Colonic mucosa (tissue), 4 donors: ENCODE measurements at regions not wholly inside any gene's neighbourhood (a gene's known extent, or its start where the extent isn't known, plus 50 kb on each side); places are given as distances from the start of the nearest gene placed in this dataset.
"Not testable (repeated sequence)": the region's sequence is repeated elsewhere in the genome, so short reads cannot be mapped to it uniquely, and the experiment has no call there.

Experiments
- DNase-seq: peaks from one replicate; pipeline ENCODE4 v3.0.0-alpha.2; 2020
- H3K27ac ChIP-seq: fragments of 200-600 bp; one replicate; pipeline ENCODE4 v1.8.0; 2021
- H3K27me3 ChIP-seq: fragments of 200-600 bp; one replicate; pipeline ENCODE4 v1.8.0; 2021
- H3K36me3 ChIP-seq: fragments of 200-600 bp; one replicate; pipeline ENCODE4 v1.8.0; 2021
- H3K4me1 ChIP-seq: fragments of 200-600 bp; one replicate; pipeline ENCODE4 v1.8.0; 2021; ENCODE audit warnings: mild to moderate bottlenecking
- H3K4me3 ChIP-seq: fragments of 200-600 bp; one replicate; pipeline ENCODE4 v1.8.0; 2021
- H3K9ac ChIP-seq, 2 donors: one replicate each; pipeline ENCODE4 v1.7.0; 2013; ENCODE audit warnings: control low read depth in 2 of 2, low read depth in 2 of 2, low read length in 2 of 2
- H3K9me3 ChIP-seq: fragments of 200-600 bp; one replicate; pipeline ENCODE4 v1.8.0; 2021
- intact Hi-C: fragments of 100-400 bp; cut with DNase I; formaldehyde crosslinking; loops from one replicate; pipeline ENCODE4 v1.14.1; 2022
- TF ChIP-seq, protein P1 (sequence below): fragments of 200-600 bp; IDR thresholded peaks from one replicate; pipeline ENCODE4 v1.8.0; 2022; ENCODE audit warnings: antibody characterized with exemption, mild to moderate bottlenecking
- donor health status: healthy.
- donor health status: DM: no; HTN: no; CAD: no.
- donor health status: DM: no; HTN: no; CAD: no.

DNA sequence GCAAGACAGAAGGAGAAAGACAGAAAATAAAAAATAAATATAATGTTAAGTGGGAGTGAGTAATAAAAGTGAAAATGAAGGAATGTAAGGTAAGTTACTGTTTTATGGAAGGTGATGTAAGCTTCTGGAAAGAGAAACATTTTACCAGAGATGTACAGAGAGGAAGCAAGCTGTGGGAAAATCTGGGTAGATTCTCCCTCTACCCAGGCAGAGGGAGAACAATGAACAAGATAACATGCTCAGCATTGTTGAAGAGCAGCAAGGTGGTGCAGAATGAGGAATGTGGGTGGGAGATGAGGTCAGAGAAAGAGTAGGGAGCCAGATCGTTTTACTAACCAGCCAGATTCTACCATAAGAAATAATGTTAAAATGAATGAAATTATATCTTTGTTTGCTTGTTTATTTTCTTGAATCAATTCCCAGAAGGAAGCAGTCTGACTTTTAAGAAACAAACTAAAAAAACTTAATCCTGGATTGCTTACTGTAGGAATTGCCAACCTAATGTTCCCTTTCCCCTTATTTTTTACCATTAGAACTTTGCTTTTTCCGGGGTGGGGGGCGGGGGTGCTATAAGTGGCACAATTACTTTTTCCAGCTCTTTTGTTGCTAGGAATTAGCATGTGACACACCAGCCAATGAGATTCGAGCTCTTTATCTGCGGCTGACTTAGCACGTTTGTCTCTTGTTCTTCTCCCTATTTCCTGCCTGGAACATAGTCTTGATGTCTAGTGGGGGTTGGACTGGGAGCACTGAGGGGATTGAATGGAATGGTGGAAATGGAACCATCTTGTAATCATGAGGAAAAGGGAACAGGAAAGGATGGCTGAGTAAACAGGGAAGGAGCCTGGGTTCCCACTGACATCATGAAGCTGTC, 356.7 kb downstream of the TMEM167A start:
- no peaks in the 10 kb centered on the region for H3K36me3 ChIP-seq
- no peaks in the 10 kb centered on the region for H3K27me3 ChIP-seq
- DNase-seq = no peak
- intact Hi-C loops = no loop called here
- TF ChIP-seq, protein P1, sequence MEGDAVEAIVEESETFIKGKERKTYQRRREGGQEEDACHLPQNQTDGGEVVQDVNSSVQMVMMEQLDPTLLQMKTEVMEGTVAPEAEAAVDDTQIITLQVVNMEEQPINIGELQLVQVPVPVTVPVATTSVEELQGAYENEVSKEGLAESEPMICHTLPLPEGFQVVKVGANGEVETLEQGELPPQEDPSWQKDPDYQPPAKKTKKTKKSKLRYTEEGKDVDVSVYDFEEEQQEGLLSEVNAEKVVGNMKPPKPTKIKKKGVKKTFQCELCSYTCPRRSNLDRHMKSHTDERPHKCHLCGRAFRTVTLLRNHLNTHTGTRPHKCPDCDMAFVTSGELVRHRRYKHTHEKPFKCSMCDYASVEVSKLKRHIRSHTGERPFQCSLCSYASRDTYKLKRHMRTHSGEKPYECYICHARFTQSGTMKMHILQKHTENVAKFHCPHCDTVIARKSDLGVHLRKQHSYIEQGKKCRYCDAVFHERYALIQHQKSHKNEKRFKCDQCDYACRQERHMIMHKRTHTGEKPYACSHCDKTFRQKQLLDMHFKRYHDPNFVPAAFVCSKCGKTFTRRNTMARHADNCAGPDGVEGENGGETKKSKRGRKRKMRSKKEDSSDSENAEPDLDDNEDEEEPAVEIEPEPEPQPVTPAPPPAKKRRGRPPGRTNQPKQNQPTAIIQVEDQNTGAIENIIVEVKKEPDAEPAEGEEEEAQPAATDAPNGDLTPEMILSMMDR = no peak
- no peak overlapping the region for H3K9ac ChIP-seq
- no peak overlapping the region for H3K27ac ChIP-seq
- no peaks in the 10 kb centered on the region for H3K4me1 ChIP-seq
- no peaks in the 10 kb centered on the region for H3K9me3 ChIP-seq
- H3K4me3 ChIP-seq = no peak overlapping the region

DNA sequence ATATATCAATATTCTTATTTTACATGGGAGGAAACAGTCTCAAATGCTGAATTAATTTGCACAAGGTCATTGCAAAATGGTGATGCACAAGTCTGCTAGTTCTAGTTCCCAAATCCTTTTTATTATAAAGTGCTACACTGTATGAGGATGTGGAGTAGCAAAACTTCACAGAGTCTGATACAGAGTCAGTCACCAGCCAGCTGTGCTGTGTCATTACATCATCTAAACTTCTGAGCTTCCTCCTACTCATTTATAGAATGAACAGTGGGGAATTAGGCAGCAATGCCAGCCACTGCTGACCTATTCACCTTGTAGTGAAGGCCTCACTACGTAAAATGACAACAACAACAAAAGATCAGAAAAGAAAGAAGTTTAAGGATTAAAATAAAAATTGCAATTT, 357.8 kb downstream of the TMEM167A start:
- H3K27ac ChIP-seq = no peak overlapping the region
- no peaks in the 10 kb centered on the region for H3K4me1 ChIP-seq
- intact Hi-C loops = no loop called here
- no peak overlapping the region for H3K4me3 ChIP-seq
- H3K9ac ChIP-seq = no peak overlapping the region
- no peaks in the 10 kb centered on the region for H3K27me3 ChIP-seq
- TF ChIP-seq, protein P1 = no peak
- no peaks in the 10 kb centered on the region for H3K9me3 ChIP-seq
- H3K36me3 ChIP-seq = no peaks in the 10 kb centered on the region
- no peak for DNase-seq

DNA sequence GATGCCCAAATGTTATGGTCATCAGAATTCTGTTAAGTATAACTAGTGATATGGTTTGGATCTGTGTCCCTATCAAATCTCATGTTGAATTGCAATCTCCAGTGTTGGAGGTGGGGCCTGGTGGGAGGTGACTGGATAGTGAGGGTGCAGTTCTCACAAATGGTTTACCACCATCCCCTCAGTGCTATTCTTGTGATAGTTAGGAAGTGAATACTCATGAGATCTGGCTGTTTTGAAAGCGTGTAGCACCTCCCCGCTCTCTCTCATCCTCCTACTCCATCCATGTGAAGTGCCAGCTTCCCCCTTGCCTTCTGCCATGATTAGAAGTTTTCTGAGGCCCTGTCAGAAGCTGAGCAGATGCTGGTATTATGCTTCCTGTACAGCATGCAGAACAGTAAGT, 359.5 kb downstream of the TMEM167A start:
- H3K9ac ChIP-seq = no peak overlapping the region
- TF ChIP-seq, protein P1 = no peak
- H3K27ac ChIP-seq = no peak overlapping the region
- H3K4me1 ChIP-seq = no peaks in the 10 kb centered on the region
- DNase-seq = no peak
- H3K27me3 ChIP-seq = no peaks in the 10 kb centered on the region
- H3K9me3 ChIP-seq = no peaks in the 10 kb centered on the region
- no peak overlapping the region for H3K4me3 ChIP-seq
- H3K36me3 ChIP-seq = no peaks in the 10 kb centered on the region
- intact Hi-C loops = no loop called here

DNA sequence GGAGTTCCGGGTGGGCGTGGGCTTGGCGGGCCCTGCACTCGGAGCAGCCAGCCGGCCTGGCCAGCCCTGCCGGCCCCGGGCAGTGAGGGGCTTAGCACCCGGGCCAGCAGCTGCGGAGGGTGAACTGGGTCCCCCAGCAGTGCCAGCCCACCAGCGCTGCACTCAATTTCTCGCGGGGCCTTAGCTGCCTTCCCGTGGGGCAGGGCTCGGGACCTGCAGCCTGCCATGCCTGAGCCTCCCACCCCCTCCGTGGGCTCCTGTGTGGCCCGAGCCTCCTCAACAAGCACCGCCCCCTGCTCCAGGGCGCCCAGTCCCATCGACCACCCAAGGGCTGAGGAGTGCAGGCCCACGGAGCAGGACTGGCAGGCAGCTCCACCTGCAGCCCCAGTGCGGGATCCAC, 362.5 kb downstream of the TMEM167A start:
- H3K9me3 ChIP-seq, H3K36me3 ChIP-seq, DNase-seq, H3K4me1 ChIP-seq, H3K27me3 ChIP-seq, intact Hi-C loops, H3K27ac ChIP-seq, H3K9ac ChIP-seq, H3K4me3 ChIP-seq: not testable (repeated sequence)

DNA sequence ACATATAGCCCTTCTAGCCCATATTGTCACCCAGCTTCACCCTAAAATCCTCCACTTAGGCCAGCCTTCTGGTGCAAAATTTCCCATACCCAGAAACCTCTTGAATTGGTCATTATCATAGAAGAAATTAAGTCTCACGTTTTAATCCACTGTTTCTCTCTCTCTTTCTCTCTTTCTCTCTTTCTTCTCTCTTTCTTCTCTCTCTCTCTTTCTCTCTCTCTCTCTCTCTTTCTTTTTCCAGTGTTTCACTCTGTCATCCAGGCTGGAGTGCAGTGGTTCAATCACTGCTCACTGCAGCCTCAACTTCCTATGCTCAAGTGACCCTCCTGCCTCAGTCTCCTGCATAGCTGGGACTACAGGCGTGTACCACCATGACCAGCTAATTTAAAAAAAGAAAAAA, 363.4 kb downstream of the TMEM167A start:
- intact Hi-C loops = no loop called here
- Histone ChIP-seq H3K4me1 (no peaks in the 10 kb centered on the region), H3K27ac (no peak overlapping the region)

DNA sequence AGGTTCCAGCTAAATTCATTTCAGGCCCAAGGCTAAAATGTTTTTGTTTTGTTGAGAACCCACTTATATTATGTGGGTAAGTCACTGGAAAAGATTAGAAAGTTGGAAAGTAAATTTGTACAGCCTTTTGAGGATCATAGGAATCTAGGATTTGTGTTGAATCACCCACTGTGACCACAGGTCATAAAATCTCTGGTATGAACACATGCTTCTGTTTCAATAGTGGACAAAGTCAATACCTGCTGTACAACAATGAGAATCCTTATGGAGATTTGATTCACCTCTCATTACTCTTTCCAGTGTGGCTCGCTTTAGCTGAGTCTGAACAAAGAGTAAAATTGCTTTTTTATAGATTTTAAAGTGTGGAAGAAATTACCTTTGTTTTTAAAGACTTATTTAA, 369.5 kb downstream of the TMEM167A start:
- no peaks in the 10 kb centered on the region for H3K4me1 ChIP-seq
- TF ChIP-seq, protein P1 = no peak
- no peak overlapping the region for H3K4me3 ChIP-seq
- intact Hi-C loops = no loop called here
- no peak overlapping the region for H3K9ac ChIP-seq
- no peak overlapping the region for H3K27ac ChIP-seq
- H3K9me3 ChIP-seq = no peaks in the 10 kb centered on the region
- no peaks in the 10 kb centered on the region for H3K27me3 ChIP-seq
- H3K36me3 ChIP-seq = no peaks in the 10 kb centered on the region
- DNase-seq = no peak

More for the DNA sequence above, 363.4 kb downstream of the TMEM167A start:
- TF ChIP-seq, protein P1 = no peak
- Histone ChIP-seq H3K4me3 (no peak overlapping the region), H3K36me3 (no peaks in the 10 kb centered on the region), H3K9me3 (no peaks in the 10 kb centered on the region), H3K9ac (no peak overlapping the region), H3K27me3 (no peaks in the 10 kb centered on the region)
- DNase-seq = no peak
